Peyer's patch (tissue), 4 donors: ENCODE measurements at regions not wholly inside any gene's neighbourhood (a gene's known extent, or its start where the extent isn't known, plus 50 kb on each side); places are given as distances from the start of the nearest gene placed in this dataset.

Source experiments
- CTCF ChIP-seq, 6 experiments: fragments of 450-650 bp in 4 of 6; fragments of 200-600 bp in 2 of 6; sonication (generic) in 1 of 6; IDR thresholded peaks; one replicate each; pipeline ENCODE4 v1.5.1; 2017 to 2019; ENCODE audit warnings: antibody characterized with exemption in 6 of 6, mild to moderate bottlenecking in 3 of 6, moderate library complexity in 1 of 6
- POLR2A ChIP-seq, 2 donors: fragments of 450-650 bp; IDR thresholded peaks; one replicate each; pipeline ENCODE4 v1.5.1; 2017; ENCODE audit warnings: antibody characterized with exemption in 2 of 2, mild to moderate bottlenecking in 2 of 2, moderate library complexity in 2 of 2

GRCh38 chr15:25944386-25944785 is 81.3 kb upstream of the ATP10A start:
- no peak for TF ChIP-seq CTCF (IDR thresholded peaks at IDR 0.05)
- no peak for TF ChIP-seq POLR2A (IDR thresholded peaks at IDR 0.05)
